ENCODE measurements at regions not wholly inside any gene's neighbourhood (a gene's known extent, or its start where the extent isn't known, plus 50 kb on each side); places are given as distances from the start of the nearest gene placed in this dataset.

GRCh38 chr1:172812118-172812517 lies 153.2 kb downstream of the FASLG start:
- POLR2A ChIA-PET = no interaction called here
- no peaks in the 10 kb centered on the region for H4K20me1 ChIP-seq (ENCODE audit: insufficient read depth)
- CTCF ChIA-PET = interaction anchor here (1.0 kb wide), 1 partner anchor 32 kb away, joined by 3 read pairs; no protein-coding TSS in a partner anchor

GRCh38 chr1:172813330-172813729 lies 154.4 kb downstream of the FASLG start:
- no peak overlapping the region for H3K9ac ChIP-seq
- H3K36me3 ChIP-seq (replicated peaks in 1 of 2; ENCODE audit: control insufficient read depth in 1 of 2, insufficient read depth in 2 of 2, low read length in 1 of 2) = no peaks in the 10 kb centered on the region
- no peaks in the 10 kb centered on the region for H3K27me3 ChIP-seq (ENCODE audit: insufficient read depth)
- ChIA-PET POLR2A (no interaction called here), CTCF (no interaction called here)
- no peak overlapping the region for H2AFZ ChIP-seq (ENCODE audit: low read depth)
- H3K4me1 ChIP-seq (ENCODE audit: control insufficient read depth in 1 of 2, insufficient read depth in 2 of 2, low read depth in 1 of 2, low read length in 1 of 2) = no peaks in the 10 kb centered on the region; a peak in 1 of 4 replicates
- no peak overlapping the region for H3K4me3 ChIP-seq (ENCODE audit: low read depth in 2 of 2, low read length in 1 of 2)
- H3K27ac ChIP-seq (ENCODE audit: low read depth in 2 of 2, low read length in 1 of 2) = no peak overlapping the region
- no peak overlapping the region for H3K4me2 ChIP-seq
- no peaks in the 10 kb centered on the region for H3F3A ChIP-seq (replicated peaks; ENCODE audit: insufficient read depth)
- WGBS (ENCODE audit: low lambda C conversion rate) = 18% methylated on average over 2 of the region's 2 CpGs
- H4K20me1 ChIP-seq (ENCODE audit: insufficient read depth) = no peaks in the 10 kb centered on the region
- H3K79me2 ChIP-seq (ENCODE audit: insufficient read depth) = no peaks in the 10 kb centered on the region
- DNase-seq = no peak
- H3K9me2 ChIP-seq = no peaks in the 10 kb centered on the region
- no peak for TF ChIP-seq ZBTB33 (IDR thresholded peaks at IDR 0.05; ENCODE audit: borderline replicate concordance, low read depth)
- no peak for TF ChIP-seq GABPA (IDR thresholded peaks at IDR 0.05; ENCODE audit: low read depth)
- TF ChIP-seq MEF2A (IDR thresholded peaks at IDR 0.05; ENCODE audit: borderline replicate concordance, low read depth) = no peak
- TF ChIP-seq, protein P1, sequence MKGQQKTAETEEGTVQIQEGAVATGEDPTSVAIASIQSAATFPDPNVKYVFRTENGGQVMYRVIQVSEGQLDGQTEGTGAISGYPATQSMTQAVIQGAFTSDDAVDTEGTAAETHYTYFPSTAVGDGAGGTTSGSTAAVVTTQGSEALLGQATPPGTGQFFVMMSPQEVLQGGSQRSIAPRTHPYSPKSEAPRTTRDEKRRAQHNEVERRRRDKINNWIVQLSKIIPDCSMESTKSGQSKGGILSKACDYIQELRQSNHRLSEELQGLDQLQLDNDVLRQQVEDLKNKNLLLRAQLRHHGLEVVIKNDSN (IDR thresholded peaks at IDR 0.05; ENCODE audit: borderline replicate concordance, low read depth) = no peak
- TF ChIP-seq TAF1 (IDR thresholded peaks at IDR 0.05; ENCODE audit: borderline replicate concordance, low read depth, low read length) = no peak
- TF ChIP-seq TEAD4 (IDR thresholded peaks at IDR 0.05; ENCODE audit: borderline replicate concordance, insufficient read depth) = no peak
- TF ChIP-seq, protein P2, sequence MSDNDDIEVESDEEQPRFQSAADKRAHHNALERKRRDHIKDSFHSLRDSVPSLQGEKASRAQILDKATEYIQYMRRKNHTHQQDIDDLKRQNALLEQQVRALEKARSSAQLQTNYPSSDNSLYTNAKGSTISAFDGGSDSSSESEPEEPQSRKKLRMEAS (IDR thresholded peaks at IDR 0.05; ENCODE audit: low read depth) = no peak
- TF ChIP-seq RAD21 (IDR thresholded peaks at IDR 0.05; ENCODE audit: low read length) = no peak
- TF ChIP-seq NRF1 (IDR thresholded peaks at IDR 0.05; ENCODE audit: low read depth, low read length) = no peak
- H3K9me3 ChIP-seq = no peaks in the 10 kb centered on the region

More at GRCh38 chr1:172812118-172812517, 153.2 kb downstream of the FASLG start:
- Histone ChIP-seq H3K79me2 (ENCODE audit: insufficient read depth) (no peaks in the 10 kb centered on the region), H3K36me3 (replicated peaks in 1 of 2; ENCODE audit: control insufficient read depth in 1 of 2, insufficient read depth in 2 of 2, low read length in 1 of 2) (no peaks in the 10 kb centered on the region), H2AFZ (ENCODE audit: low read depth) (no peak overlapping the region), H3K4me3 (ENCODE audit: low read depth in 2 of 2, low read length in 1 of 2) (no peak overlapping the region), H3K27ac (ENCODE audit: low read depth in 2 of 2, low read length in 1 of 2) (no peak overlapping the region), H3F3A (replicated peaks; ENCODE audit: insufficient read depth) (no peaks in the 10 kb centered on the region), H3K9me3 (no peaks in the 10 kb centered on the region), H3K9ac (no peak overlapping the region), H3K4me1 (ENCODE audit: control insufficient read depth in 1 of 2, insufficient read depth in 2 of 2, low read depth in 1 of 2, low read length in 1 of 2) (no peaks in the 10 kb centered on the region; a peak in 1 of 4 replicates), H3K9me2 (no peaks in the 10 kb centered on the region), H3K4me2 (no peak overlapping the region), H3K27me3 (ENCODE audit: insufficient read depth) (no peaks in the 10 kb centered on the region)
- TF ChIP-seq YY1 (IDR thresholded peaks at IDR 0.05; ENCODE audit: low read depth) (no peak), RFX5 (IDR thresholded peaks at IDR 0.05; ENCODE audit: low read length) (no peak), SMC3 (IDR thresholded peaks at IDR 0.05; ENCODE audit: low read depth, low read length) (no peak), ELF1 (IDR thresholded peaks at IDR 0.05) (no peak), SIN3A (IDR thresholded peaks at IDR 0.05; ENCODE audit: borderline replicate concordance, low read depth, low read length) (no peak), CHD2 (IDR thresholded peaks at IDR 0.05; ENCODE audit: low read length, partially characterized antibody) (no peak), FOXJ3 (CRISPR knock-in tag; IDR thresholded peaks at IDR 0.05) (no peak), MXI1 (IDR thresholded peaks at IDR 0.05; ENCODE audit: low read depth, low read length) (no peak), NFIC (IDR thresholded peaks at IDR 0.05; ENCODE audit: borderline replicate concordance) (no peak), FOSL2 (IDR thresholded peaks at IDR 0.05; ENCODE audit: borderline replicate concordance, low read depth) (no peak)
- TF ChIP-seq, protein P1 (IDR thresholded peaks at IDR 0.05; ENCODE audit: borderline replicate concordance, low read depth) = no peak
- TF ChIP-seq, protein P3, sequence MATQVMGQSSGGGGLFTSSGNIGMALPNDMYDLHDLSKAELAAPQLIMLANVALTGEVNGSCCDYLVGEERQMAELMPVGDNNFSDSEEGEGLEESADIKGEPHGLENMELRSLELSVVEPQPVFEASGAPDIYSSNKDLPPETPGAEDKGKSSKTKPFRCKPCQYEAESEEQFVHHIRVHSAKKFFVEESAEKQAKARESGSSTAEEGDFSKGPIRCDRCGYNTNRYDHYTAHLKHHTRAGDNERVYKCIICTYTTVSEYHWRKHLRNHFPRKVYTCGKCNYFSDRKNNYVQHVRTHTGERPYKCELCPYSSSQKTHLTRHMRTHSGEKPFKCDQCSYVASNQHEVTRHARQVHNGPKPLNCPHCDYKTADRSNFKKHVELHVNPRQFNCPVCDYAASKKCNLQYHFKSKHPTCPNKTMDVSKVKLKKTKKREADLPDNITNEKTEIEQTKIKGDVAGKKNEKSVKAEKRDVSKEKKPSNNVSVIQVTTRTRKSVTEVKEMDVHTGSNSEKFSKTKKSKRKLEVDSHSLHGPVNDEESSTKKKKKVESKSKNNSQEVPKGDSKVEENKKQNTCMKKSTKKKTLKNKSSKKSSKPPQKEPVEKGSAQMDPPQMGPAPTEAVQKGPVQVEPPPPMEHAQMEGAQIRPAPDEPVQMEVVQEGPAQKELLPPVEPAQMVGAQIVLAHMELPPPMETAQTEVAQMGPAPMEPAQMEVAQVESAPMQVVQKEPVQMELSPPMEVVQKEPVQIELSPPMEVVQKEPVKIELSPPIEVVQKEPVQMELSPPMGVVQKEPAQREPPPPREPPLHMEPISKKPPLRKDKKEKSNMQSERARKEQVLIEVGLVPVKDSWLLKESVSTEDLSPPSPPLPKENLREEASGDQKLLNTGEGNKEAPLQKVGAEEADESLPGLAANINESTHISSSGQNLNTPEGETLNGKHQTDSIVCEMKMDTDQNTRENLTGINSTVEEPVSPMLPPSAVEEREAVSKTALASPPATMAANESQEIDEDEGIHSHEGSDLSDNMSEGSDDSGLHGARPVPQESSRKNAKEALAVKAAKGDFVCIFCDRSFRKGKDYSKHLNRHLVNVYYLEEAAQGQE (IDR thresholded peaks at IDR 0.05; ENCODE audit: low read depth, low read length) = no peak
- no peak for DNase-seq

Data from SK-N-SH (cell line).